ENCODE measurements at regions not wholly inside any gene's neighbourhood (a gene's known extent, or its start where the extent isn't known, plus 50 kb on each side); places are given as distances from the start of the nearest gene placed in this dataset.

- H3K4me3 ChIP-seq: no peak overlapping the region
- no peak overlapping the region for H3K4me2 ChIP-seq
- H3K27ac ChIP-seq: no peak overlapping the region
- H3K9me3 ChIP-seq: no peaks in the 10 kb centered on the region
- H3K36me3 ChIP-seq: no peaks in the 10 kb centered on the region
- H3K4me1 ChIP-seq: no peaks in the 10 kb centered on the region
- no peak overlapping the region for H3K9ac ChIP-seq
- H3K27me3 ChIP-seq: no peaks in the 10 kb centered on the region
- TF ChIP-seq Cebpa-rat (IDR thresholded peaks at IDR 0.05): no peak
- no peaks in the 10 kb centered on the region for H4K20me1 ChIP-seq
Observed at GRCh38 chr4:127203562-127204200, 429.1 kb upstream of the INTU start.

GRCh38 chr4:127204322-127204721 is 428.4 kb upstream of the INTU start:
- TF ChIP-seq Cebpa-rat (IDR thresholded peaks at IDR 0.05): no peak
- H3K27me3 ChIP-seq: no peaks in the 10 kb centered on the region
- H3K9me3 ChIP-seq: no peaks in the 10 kb centered on the region
- H3K9ac ChIP-seq: no peak overlapping the region
- H3K4me3 ChIP-seq: no peak overlapping the region
- no peaks in the 10 kb centered on the region for H3K4me1 ChIP-seq
- no peak overlapping the region for H3K4me2 ChIP-seq
- no peak overlapping the region for H3K27ac ChIP-seq
- no peaks in the 10 kb centered on the region for H3K36me3 ChIP-seq
- no peaks in the 10 kb centered on the region for H4K20me1 ChIP-seq

GRCh38 chr4:127209580-127210095 is 423.1 kb upstream of the INTU start:
- H3K9ac ChIP-seq: no peak overlapping the region
- no peak overlapping the region for H3K4me2 ChIP-seq
- no peak for TF ChIP-seq Cebpa-rat (IDR thresholded peaks at IDR 0.05)
- no peaks in the 10 kb centered on the region for H4K20me1 ChIP-seq
- H3K36me3 ChIP-seq: no peaks in the 10 kb centered on the region
- H3K4me1 ChIP-seq: no peaks in the 10 kb centered on the region
- no peak overlapping the region for H3K4me3 ChIP-seq
- H3K27me3 ChIP-seq: no peaks in the 10 kb centered on the region
- H3K9me3 ChIP-seq: no peaks in the 10 kb centered on the region
- H3K27ac ChIP-seq: no peak overlapping the region

DNA sequence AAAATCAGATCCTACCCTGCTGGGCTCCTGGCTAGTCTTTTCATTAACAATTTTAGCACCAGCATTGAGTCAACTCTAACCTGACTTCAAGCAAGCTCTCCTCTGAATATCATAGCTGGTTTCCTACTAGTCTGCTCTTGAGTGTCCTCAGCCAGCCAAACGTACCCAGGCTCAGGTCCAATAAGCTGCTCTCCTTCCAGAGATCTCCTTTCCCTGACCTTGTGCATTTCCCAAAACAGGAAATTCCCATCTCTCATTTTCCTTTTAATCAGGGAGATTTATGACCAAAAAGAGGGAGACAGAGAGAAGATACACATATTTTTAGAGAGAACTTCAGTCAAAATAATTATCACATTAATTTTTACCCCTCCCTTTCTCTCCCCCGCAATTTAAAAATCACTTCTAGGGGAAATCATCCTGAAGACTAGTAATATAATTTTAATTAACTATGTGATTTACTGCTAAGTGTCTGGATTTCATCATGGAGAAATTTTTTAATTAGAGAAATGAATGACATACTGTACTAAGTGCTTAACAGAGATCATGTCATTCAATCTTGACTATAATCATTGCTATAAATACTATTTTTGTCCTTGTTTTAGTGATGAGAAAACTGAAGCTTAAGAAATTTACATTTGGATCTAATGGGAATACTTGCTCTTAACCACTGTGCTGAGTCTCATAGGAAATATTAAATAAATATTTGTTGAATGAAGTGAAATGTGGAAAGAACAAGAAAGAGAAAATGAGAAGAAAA is 421.7 kb upstream of the INTU start:
- no peaks in the 10 kb centered on the region for H4K20me1 ChIP-seq
- H3K27me3 ChIP-seq: no peaks in the 10 kb centered on the region
- H3K27ac ChIP-seq: no peak overlapping the region
- H3K4me1 ChIP-seq: no peaks in the 10 kb centered on the region
- H3K4me2 ChIP-seq: no peak overlapping the region
- TF ChIP-seq Cebpa-rat (IDR thresholded peaks at IDR 0.05): no peak
- no peak overlapping the region for H3K4me3 ChIP-seq
- H3K9ac ChIP-seq: no peak overlapping the region
- H3K36me3 ChIP-seq: no peaks in the 10 kb centered on the region
- no peaks in the 10 kb centered on the region for H3K9me3 ChIP-seq

- no peak overlapping the region for H3K9ac ChIP-seq
- H4K20me1 ChIP-seq: no peaks in the 10 kb centered on the region
- H3K9me3 ChIP-seq: no peaks in the 10 kb centered on the region
- H3K4me3 ChIP-seq: no peak overlapping the region
- TF ChIP-seq Cebpa-rat (IDR thresholded peaks at IDR 0.05): no peak
- H3K4me2 ChIP-seq: no peak overlapping the region
- no peak overlapping the region for H3K27ac ChIP-seq
- no peaks in the 10 kb centered on the region for H3K4me1 ChIP-seq
- H3K27me3 ChIP-seq: no peaks in the 10 kb centered on the region
- no peaks in the 10 kb centered on the region for H3K36me3 ChIP-seq
Observed at GRCh38 chr4:127211650-127212560, 420.9 kb upstream of the INTU start.

- Histone ChIP-seq H3K36me3 (no peaks in the 10 kb centered on the region), H3K27ac (no peak overlapping the region), H3K4me3 (no peak overlapping the region), H3K27me3 (no peaks in the 10 kb centered on the region), H3K9me3 (no peaks in the 10 kb centered on the region), H3K9ac (no peak overlapping the region), H4K20me1 (no peaks in the 10 kb centered on the region), H3K4me2 (no peak overlapping the region), H3K4me1 (no peaks in the 10 kb centered on the region)
- TF ChIP-seq Cebpa-rat (IDR thresholded peaks at IDR 0.05): no peak
Observed at GRCh38 chr4:127212701-127213100, 420.1 kb upstream of the INTU start.

DNA sequence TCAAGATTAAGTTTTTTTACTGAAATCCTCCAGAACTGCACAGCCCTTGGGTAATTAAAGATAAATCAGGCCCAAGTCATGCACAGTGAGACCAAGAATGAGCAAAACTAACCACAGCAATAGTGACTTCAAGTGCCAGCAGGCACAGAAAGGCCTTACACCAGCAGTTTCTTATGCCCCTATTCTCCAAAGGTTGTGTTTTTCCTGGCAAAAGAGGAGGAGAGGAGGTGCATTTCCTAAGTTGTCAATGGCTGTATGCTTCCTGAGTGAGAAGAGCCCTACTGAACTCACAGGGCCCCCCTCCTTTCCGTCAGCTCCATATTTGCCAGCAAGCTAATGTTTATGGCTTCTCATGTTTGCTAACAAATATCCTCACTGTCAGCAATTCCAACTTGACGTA is 418.7 kb upstream of the INTU start:
- no peak overlapping the region for H3K4me2 ChIP-seq
- TF ChIP-seq Cebpa-rat (IDR thresholded peaks at IDR 0.05): no peak
- no peaks in the 10 kb centered on the region for H3K9me3 ChIP-seq
- H3K4me3 ChIP-seq: no peak overlapping the region
- H3K36me3 ChIP-seq: no peaks in the 10 kb centered on the region
- no peaks in the 10 kb centered on the region for H4K20me1 ChIP-seq
- no peaks in the 10 kb centered on the region for H3K4me1 ChIP-seq
- H3K27me3 ChIP-seq: no peaks in the 10 kb centered on the region
- H3K27ac ChIP-seq: no peak overlapping the region
- no peak overlapping the region for H3K9ac ChIP-seq

GRCh38 chr4:127214931-127215330 is 417.8 kb upstream of the INTU start:
- Histone ChIP-seq H3K9ac (no peak overlapping the region), H4K20me1 (no peaks in the 10 kb centered on the region), H3K4me2 (no peak overlapping the region), H3K36me3 (no peaks in the 10 kb centered on the region), H3K4me1 (no peaks in the 10 kb centered on the region), H3K4me3 (no peak overlapping the region), H3K9me3 (no peaks in the 10 kb centered on the region), H3K27me3 (no peaks in the 10 kb centered on the region), H3K27ac (no peak overlapping the region)
- no peak for TF ChIP-seq Cebpa-rat (IDR thresholded peaks at IDR 0.05)

DNA sequence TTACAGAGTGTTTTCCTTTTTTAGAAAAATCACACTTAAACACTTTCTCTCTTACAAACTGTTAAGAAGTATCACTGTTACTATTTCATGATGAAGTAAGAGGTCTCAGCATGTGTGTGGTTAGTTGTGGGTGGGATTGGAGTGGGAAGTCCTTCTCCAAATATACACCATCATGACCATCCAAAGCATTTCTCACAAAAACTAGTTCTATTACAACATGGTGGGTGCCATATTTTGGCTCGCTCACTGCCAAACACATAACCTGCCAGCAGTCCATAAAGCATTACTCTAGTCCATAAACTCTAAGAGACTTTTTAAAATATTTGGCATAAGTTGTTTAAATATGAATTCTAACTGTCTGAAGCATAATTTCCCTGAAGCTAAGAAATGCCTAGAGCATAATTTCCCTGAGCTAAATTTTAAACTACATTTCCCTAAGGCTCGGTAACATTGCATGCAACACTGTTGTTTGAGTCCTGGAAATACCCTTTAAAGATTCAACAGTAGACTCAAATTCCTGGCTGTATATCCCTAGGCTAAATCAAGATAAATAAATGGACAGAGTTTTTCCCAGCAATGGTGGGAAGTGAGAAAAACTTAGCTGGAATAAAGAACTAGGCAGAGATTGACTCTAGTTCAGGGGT is 415.0 kb upstream of the INTU start:
- Histone ChIP-seq H3K4me1 (no peaks in the 10 kb centered on the region), H3K9ac (no peak overlapping the region), H3K9me3 (no peaks in the 10 kb centered on the region), H3K4me2 (no peak overlapping the region), H3K27me3 (no peaks in the 10 kb centered on the region), H3K36me3 (no peaks in the 10 kb centered on the region), H3K4me3 (no peak overlapping the region), H3K27ac (no peak overlapping the region), H4K20me1 (no peaks in the 10 kb centered on the region)
- TF ChIP-seq Cebpa-rat (IDR thresholded peaks at IDR 0.05): no peak

Data from BLaER1 (cell line).